Activated T-helper 17 cell treated with anti-CD3 and anti-CD28 coated beads, Interleukin-2, amount 50 U/mL, for 72 hours (primary cell): ENCODE measurements at regions not wholly inside any gene's neighbourhood (a gene's known extent, or its start where the extent isn't known, plus 50 kb on each side); places are given as distances from the start of the nearest gene placed in this dataset.
"Not testable (repeated sequence)": the region's sequence is repeated elsewhere in the genome, so short reads cannot be mapped to it uniquely, and the experiment has no call there.

Experiments
- ATAC-seq: fragments of 150-1000 bp; cut with Tn5 transposase; replicated peaks from 2 replicates; pipeline ENCODE4 v1.10.0; 2021; ENCODE audit warnings: mild to moderate bottlenecking, moderate library complexity
- H3K27ac Mint-ChIP-seq: one replicate; pipeline ENCODE4 v1.8.0; 2022; ENCODE audit warnings: mixed read lengths
- H3K27me3 Mint-ChIP-seq: one replicate; pipeline ENCODE4 v1.8.0; 2022; ENCODE audit warnings: mixed read lengths
- H3K36me3 Mint-ChIP-seq: one replicate; pipeline ENCODE4 v1.8.0; 2022; ENCODE audit warnings: low read depth, mild to moderate bottlenecking, mixed read lengths
- H3K4me1 Mint-ChIP-seq: one replicate; pipeline ENCODE4 v1.8.0; 2022; ENCODE audit warnings: mixed read lengths
- H3K4me3 Mint-ChIP-seq: one replicate; pipeline ENCODE4 v1.8.0; 2022; ENCODE audit warnings: mild to moderate bottlenecking, mixed read lengths
- H3K9me3 Mint-ChIP-seq: one replicate; pipeline ENCODE4 v1.8.0; 2022; ENCODE audit warnings: mixed read lengths

- no peak for ATAC-seq
- H3K4me3 Mint-ChIP-seq: no peak overlapping the region
- no peak overlapping the region for H3K27ac Mint-ChIP-seq
- no peaks in the 10 kb centered on the region for H3K4me1 Mint-ChIP-seq
- H3K27me3 Mint-ChIP-seq: no peaks in the 10 kb centered on the region
- H3K9me3 Mint-ChIP-seq: peaks cover 5% of the 10 kb centered on the region
- H3K36me3 Mint-ChIP-seq: no peaks in the 10 kb centered on the region
Observed at GRCh38 chr2:228522977-228523376, 341.5 kb upstream of the SPHKAP start.

DNA sequence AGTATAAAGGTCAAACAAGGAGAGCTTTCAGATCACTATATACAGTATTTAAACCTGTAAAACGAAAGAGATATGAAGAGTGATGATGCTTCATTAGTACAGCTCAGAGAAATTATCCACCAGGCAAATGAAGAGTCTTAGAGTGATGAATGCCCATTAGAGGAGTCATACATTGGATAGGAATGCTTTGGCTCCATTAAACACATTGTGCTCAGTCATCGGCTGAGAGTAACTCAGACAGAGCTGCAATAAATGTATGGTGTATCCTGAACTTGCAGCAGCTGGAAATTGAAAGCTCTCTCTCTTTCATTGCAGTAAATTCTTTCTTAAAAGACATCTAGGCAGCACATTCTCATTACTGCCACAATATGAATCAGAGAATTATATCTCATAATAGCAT, 340.8 kb upstream of the SPHKAP start:
- Mint-ChIP-seq H3K9me3 (peaks cover 9% of the 10 kb centered on the region), H3K4me1 (no peaks in the 10 kb centered on the region), H3K27me3 (no peaks in the 10 kb centered on the region), H3K4me3 (no peak overlapping the region), H3K27ac (no peak overlapping the region), H3K36me3 (no peaks in the 10 kb centered on the region)
- ATAC-seq: no peak

DNA sequence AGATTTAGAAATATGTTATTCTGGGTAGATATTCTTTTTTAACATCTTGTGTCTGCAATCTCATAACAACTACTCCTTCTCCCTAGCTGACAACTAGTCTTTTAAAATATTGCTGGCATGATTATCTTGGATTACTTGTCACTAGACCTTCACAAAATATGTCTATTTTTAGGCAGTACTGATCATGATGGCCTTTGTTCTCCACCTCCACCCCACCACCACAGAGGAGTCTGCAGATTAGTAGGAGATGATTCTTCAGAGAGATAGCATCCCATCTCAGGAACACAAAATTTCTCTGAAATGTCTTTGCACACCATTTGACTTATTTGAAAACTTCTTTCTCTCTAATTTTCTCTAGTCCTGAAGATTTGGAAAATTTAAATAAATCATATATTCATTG, 338.1 kb upstream of the SPHKAP start:
- H3K27me3 Mint-ChIP-seq: no peaks in the 10 kb centered on the region
- H3K4me3 Mint-ChIP-seq: no peak overlapping the region
- no peak overlapping the region for H3K27ac Mint-ChIP-seq
- H3K4me1 Mint-ChIP-seq: no peaks in the 10 kb centered on the region
- no peaks in the 10 kb centered on the region for H3K36me3 Mint-ChIP-seq
- no peak for ATAC-seq
- H3K9me3 Mint-ChIP-seq: peaks cover 7% of the 10 kb centered on the region

GRCh38 chr2:228516019-228516418, 334.5 kb upstream of the SPHKAP start:
- ATAC-seq: no peak
- no peak overlapping the region for H3K27ac Mint-ChIP-seq
- no peak overlapping the region for H3K4me3 Mint-ChIP-seq
- no peaks in the 10 kb centered on the region for H3K4me1 Mint-ChIP-seq
- peaks cover 7% of the 10 kb centered on the region for H3K9me3 Mint-ChIP-seq
- H3K36me3 Mint-ChIP-seq: no peaks in the 10 kb centered on the region
- no peaks in the 10 kb centered on the region for H3K27me3 Mint-ChIP-seq

DNA sequence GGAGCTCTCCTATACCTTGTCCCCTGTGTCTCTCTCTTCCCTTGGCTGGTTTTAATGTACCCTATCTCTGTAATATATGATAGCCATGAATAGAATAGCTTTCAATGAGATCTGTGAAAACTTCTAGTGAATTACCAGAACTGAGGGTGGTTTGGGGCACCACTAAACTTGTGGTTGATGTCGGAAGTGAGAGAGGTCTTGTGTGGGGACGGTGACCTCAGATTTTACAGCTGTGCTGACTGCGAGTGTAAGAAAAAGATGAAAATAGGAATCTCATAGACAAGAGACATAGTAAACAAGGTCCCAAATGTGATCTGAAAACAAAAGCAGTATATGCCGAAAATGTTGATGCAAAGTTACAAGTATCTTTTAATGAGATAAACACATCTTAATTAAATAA, 332.0 kb upstream of the SPHKAP start:
- not testable (repeated sequence) for H3K27me3 Mint-ChIP-seq, H3K27ac Mint-ChIP-seq, H3K4me3 Mint-ChIP-seq, H3K36me3 Mint-ChIP-seq, ATAC-seq, H3K9me3 Mint-ChIP-seq, H3K4me1 Mint-ChIP-seq

DNA sequence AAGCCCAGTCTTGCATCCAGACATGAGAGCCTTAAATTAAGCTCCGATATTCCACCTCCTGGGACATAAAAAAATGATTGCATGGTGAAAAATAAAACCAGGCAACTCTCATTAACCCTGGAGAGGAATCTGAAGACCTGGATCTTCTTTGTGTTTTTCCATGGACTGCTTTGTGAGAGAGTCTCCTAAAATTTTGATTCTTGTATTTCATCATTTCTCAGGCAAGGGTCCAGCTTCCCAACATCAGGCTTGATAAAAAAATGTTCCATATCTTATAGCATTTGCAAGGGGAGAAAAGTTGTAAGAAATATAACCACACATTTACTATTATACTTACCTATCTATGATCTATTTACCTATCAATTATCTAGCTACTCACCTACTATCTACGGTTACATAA, 327.5 kb upstream of the SPHKAP start:
- Mint-ChIP-seq H3K36me3 (no peaks in the 10 kb centered on the region), H3K4me1 (no peaks in the 10 kb centered on the region), H3K4me3 (no peak overlapping the region), H3K27me3 (no peaks in the 10 kb centered on the region), H3K9me3 (peaks cover 4% of the 10 kb centered on the region), H3K27ac (no peak overlapping the region)
- no peak for ATAC-seq

- ATAC-seq: no peak
- H3K27ac Mint-ChIP-seq: no peak overlapping the region
Observed at GRCh38 chr2:228507870-228508269, 326.4 kb upstream of the SPHKAP start.

GRCh38 chr2:228507231-228507824, 325.8 kb upstream of the SPHKAP start:
- H3K9me3 Mint-ChIP-seq: peaks cover 4% of the 10 kb centered on the region
- H3K27me3 Mint-ChIP-seq: no peaks in the 10 kb centered on the region
- H3K27ac Mint-ChIP-seq: no peak overlapping the region
- no peaks in the 10 kb centered on the region for H3K36me3 Mint-ChIP-seq
- no peak overlapping the region for H3K4me3 Mint-ChIP-seq
- no peaks in the 10 kb centered on the region for H3K4me1 Mint-ChIP-seq
- no peak for ATAC-seq

More at GRCh38 chr2:228507870-228508269, 326.4 kb upstream of the SPHKAP start:
- Mint-ChIP-seq H3K27me3 (no peaks in the 10 kb centered on the region), H3K4me3 (no peak overlapping the region), H3K36me3 (no peaks in the 10 kb centered on the region), H3K9me3 (peaks cover 4% of the 10 kb centered on the region), H3K4me1 (no peaks in the 10 kb centered on the region)

DNA sequence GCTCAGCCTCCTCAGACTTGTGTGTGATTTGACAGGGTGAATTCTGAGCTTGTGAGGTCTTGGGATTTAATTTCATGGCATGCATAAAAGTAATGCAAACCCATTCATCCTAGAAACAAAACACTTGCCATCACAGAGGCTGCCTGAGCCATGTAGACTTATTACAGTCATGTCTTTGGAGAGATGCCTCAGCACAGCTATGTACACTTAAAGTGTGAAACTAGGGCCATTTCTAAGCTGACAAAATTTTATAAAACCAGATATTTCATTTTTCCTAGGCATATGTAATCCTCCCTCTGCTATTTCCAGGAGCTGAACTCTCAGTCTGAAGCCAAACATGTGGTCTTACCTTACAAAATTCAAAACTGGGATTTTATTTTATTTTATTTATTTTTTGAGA, 322.2 kb upstream of the SPHKAP start:
- Mint-ChIP-seq H3K27me3 (no peaks in the 10 kb centered on the region), H3K4me1 (no peaks in the 10 kb centered on the region), H3K36me3 (no peaks in the 10 kb centered on the region), H3K4me3 (no peak overlapping the region), H3K27ac (no peak overlapping the region), H3K9me3 (peaks cover 9% of the 10 kb centered on the region)
- no peak for ATAC-seq

DNA sequence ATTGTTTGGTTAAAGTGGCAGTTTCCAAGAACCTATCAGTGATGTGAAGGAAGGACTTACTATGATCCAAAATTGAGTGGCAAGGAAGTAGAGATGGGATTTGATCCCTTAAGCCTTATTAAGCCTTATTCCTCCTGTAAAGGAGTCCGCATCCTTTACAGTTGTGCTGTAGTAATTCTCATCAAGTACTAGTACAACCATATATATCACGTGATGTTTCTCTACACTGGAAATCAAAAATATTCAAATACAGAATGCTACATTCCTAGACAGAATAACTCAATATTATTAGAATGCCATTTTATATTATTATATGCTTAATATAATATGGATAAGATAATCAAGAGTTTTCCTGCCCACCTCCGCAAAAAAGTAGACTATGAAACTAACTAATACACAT, 312.4 kb upstream of the SPHKAP start:
- no peak for ATAC-seq
- Mint-ChIP-seq H3K9me3 (peaks cover 8% of the 10 kb centered on the region), H3K4me1 (no peaks in the 10 kb centered on the region), H3K27ac (no peak overlapping the region), H3K4me3 (no peak overlapping the region), H3K36me3 (no peaks in the 10 kb centered on the region), H3K27me3 (no peaks in the 10 kb centered on the region)

DNA sequence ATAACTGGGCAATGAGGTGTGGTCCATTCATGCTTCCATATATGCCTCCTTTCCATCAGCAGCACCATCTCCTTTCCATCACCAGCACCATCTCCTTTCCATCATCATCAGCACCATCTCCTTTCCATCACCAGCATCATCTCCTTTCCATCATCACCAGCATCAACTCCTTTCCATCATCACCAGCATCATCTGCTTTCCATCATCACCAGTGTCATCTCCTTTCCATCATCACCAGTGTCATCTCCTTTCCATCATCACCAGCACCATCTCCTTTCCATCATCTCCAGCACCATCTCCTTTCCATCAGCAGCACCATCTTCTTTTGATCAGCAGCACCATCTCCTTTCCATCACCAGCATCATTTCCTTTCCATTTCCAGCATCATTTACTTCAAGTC, 297.5 kb upstream of the SPHKAP start:
- Mint-ChIP-seq H3K36me3 (no peaks in the 10 kb centered on the region), H3K27ac (no peak overlapping the region), H3K4me3 (no peak overlapping the region), H3K4me1 (no peaks in the 10 kb centered on the region), H3K9me3 (peaks cover 4% of the 10 kb centered on the region), H3K27me3 (no peaks in the 10 kb centered on the region)
- no peak for ATAC-seq

DNA sequence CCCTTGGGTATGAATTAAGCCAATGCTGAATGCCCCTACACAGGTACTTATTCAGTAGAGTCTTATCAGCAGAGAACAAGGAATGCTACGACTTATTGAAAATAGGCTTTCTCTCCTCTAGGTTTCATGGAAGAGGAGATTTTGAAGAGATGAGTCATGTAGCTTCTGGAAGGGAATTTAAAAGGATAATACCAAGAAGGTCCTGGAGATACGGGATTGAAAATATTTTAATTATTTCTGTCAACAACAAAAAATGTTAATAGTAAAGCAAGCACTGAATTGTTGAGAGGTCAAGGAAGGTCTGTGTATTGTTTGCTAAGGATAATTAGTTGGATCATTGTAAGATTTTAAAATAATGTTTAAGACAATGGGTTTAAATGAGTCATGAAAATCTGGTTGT, 293.0 kb upstream of the SPHKAP start:
- Mint-ChIP-seq H3K4me3 (no peak overlapping the region), H3K27me3 (no peaks in the 10 kb centered on the region), H3K4me1 (no peaks in the 10 kb centered on the region), H3K36me3 (no peaks in the 10 kb centered on the region), H3K27ac (no peak overlapping the region), H3K9me3 (peaks cover 11% of the 10 kb centered on the region)
- ATAC-seq: no peak

DNA sequence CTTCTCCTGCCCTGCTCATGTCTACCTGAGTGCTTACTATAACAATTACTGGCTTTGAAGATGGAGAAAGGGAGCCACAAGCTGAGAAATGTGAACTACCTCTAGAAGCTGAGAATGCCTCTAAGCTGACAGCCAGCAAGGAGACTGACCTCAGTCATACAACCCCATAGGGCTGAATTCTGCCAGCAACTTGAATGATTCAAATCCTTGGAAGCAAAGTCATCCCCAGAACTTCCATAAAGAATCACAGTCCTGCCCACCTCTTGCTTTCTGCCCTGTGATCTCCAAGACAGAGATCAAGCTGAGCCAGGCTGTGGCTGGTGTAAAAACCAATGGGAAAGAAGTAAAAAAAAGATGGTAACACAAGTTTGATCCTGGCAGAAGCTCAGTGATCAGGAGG, 288.2 kb upstream of the SPHKAP start:
- Mint-ChIP-seq H3K36me3 (no peaks in the 10 kb centered on the region), H3K9me3 (peaks cover 7% of the 10 kb centered on the region), H3K27me3 (no peaks in the 10 kb centered on the region), H3K4me3 (no peak overlapping the region), H3K4me1 (no peaks in the 10 kb centered on the region), H3K27ac (no peak overlapping the region)
- no peak for ATAC-seq

DNA sequence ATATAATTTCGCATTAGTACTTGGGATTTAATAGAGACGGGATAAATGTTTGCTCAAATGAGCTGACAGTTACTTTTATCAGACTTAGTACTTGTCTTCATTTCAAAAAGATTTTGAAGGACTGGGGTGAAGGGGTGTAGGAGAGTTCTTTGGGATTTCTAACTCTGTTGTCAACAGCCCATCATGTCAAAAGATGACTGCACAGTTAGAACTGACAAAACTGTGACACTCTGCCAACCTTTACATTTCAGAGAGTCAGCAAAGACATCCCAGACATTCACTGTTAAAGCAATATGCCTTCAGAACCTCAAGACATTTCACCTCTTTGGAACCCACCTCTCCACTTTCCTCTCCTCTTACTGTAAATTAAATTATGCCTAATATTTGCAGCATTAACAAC, 285.4 kb upstream of the SPHKAP start:
- Mint-ChIP-seq H3K9me3 (peaks cover 7% of the 10 kb centered on the region), H3K27ac (no peak overlapping the region), H3K4me1 (no peaks in the 10 kb centered on the region), H3K36me3 (no peaks in the 10 kb centered on the region), H3K27me3 (no peaks in the 10 kb centered on the region), H3K4me3 (no peak overlapping the region)
- ATAC-seq: no peak

- Mint-ChIP-seq H3K9me3 (peaks cover 1% of the 10 kb centered on the region), H3K4me3 (no peak overlapping the region), H3K27me3 (no peaks in the 10 kb centered on the region), H3K4me1 (no peaks in the 10 kb centered on the region), H3K27ac (no peak overlapping the region), H3K36me3 (no peaks in the 10 kb centered on the region)
- ATAC-seq: no peak
Observed at GRCh38 chr2:228465408-228465807, 283.9 kb upstream of the SPHKAP start.

- no peaks in the 10 kb centered on the region for H3K36me3 Mint-ChIP-seq
- peaks cover 14% of the 10 kb centered on the region for H3K9me3 Mint-ChIP-seq
- no peaks in the 10 kb centered on the region for H3K27me3 Mint-ChIP-seq
- H3K27ac Mint-ChIP-seq: no peak overlapping the region
- no peak for ATAC-seq
- no peak overlapping the region for H3K4me3 Mint-ChIP-seq
- H3K4me1 Mint-ChIP-seq: no peaks in the 10 kb centered on the region
Observed at GRCh38 chr2:228458364-228458763, 276.9 kb upstream of the SPHKAP start.
